Stimulated activated CD4-positive, alpha-beta T cell treated with anti-CD3 and anti-CD28 coated beads, Interleukin-2, amount 100 ng/mL, for 48 hours (primary cell): ENCODE measurements at regions not wholly inside any gene's neighbourhood (a gene's known extent, or its start where the extent isn't known, plus 50 kb on each side); places are given as distances from the start of the nearest gene placed in this dataset.

Experiments
- DNase-seq, 2 donors: peaks; one replicate each; pipeline ENCODE4 v3.0.0-alpha.2; 2020

- DNase-seq: no peak
Observed at GRCh38 chr9:78753039-78753438, 456.1 kb downstream of the PSAT1 start.

GRCh38 chr9:78756813-78757510 is 460.0 kb downstream of the PSAT1 start:
- DNase-seq: no peak

- no peak for DNase-seq
Observed at GRCh38 chr9:78763424-78763823, 466.5 kb downstream of the PSAT1 start.

GRCh38 chr9:78765861-78766260 is 468.9 kb downstream of the PSAT1 start:
- DNase-seq: no peak

- DNase-seq: no peak
Observed at GRCh38 chr9:78767490-78767889, 470.6 kb downstream of the PSAT1 start.

GRCh38 chr9:78769690-78770089 is 472.8 kb downstream of the PSAT1 start:
- no peak for DNase-seq

- no peak for DNase-seq
Observed at GRCh38 chr9:78775211-78775610, 478.3 kb downstream of the PSAT1 start.

GRCh38 chr9:78775696-78776295 is 478.9 kb downstream of the PSAT1 start:
- DNase-seq: no peak

- no peak for DNase-seq
Observed at GRCh38 chr9:78777747-78778146, 480.8 kb downstream of the PSAT1 start.

- DNase-seq: no peak
Observed at GRCh38 chr9:78778318-78778717, 481.4 kb downstream of the PSAT1 start.

GRCh38 chr9:78778861-78779374 is 482.0 kb downstream of the PSAT1 start:
- DNase-seq: no peak

GRCh38 chr9:78781681-78782080 is 484.8 kb downstream of the PSAT1 start:
- no peak for DNase-seq

GRCh38 chr9:78782234-78782633 is 485.3 kb downstream of the PSAT1 start:
- no peak for DNase-seq

GRCh38 chr9:78782858-78783257 is 485.9 kb downstream of the PSAT1 start:
- DNase-seq: no peak

GRCh38 chr9:78783743-78784142 is 486.8 kb downstream of the PSAT1 start:
- no peak for DNase-seq

- DNase-seq: no peak
Observed at GRCh38 chr9:78786794-78787193, 489.9 kb downstream of the PSAT1 start.

- DNase-seq: no peak
Observed at GRCh38 chr9:78788101-78788500, 491.2 kb downstream of the PSAT1 start.

GRCh38 chr9:78791779-78792178 is 494.9 kb downstream of the PSAT1 start:
- DNase-seq: no peak

GRCh38 chr9:78792745-78793144 is 495.8 kb downstream of the PSAT1 start:
- no peak for DNase-seq

- DNase-seq: no peak
Observed at GRCh38 chr9:78805771-78806170, 508.8 kb downstream of the PSAT1 start.

- no peak for DNase-seq
Observed at GRCh38 chr9:78806492-78807160, 509.7 kb downstream of the PSAT1 start.

GRCh38 chr9:78807286-78807685 is 510.4 kb downstream of the PSAT1 start:
- DNase-seq: no peak

GRCh38 chr9:78808048-78808447 is 511.1 kb downstream of the PSAT1 start:
- no peak for DNase-seq

- no peak for DNase-seq
Observed at GRCh38 chr9:78811622-78812276, 514.8 kb downstream of the PSAT1 start.
